Progenitor cell of endocrine pancreas (in vitro differentiated cells): ENCODE measurements at regions not wholly inside any gene's neighbourhood (a gene's known extent, or its start where the extent isn't known, plus 50 kb on each side); places are given as distances from the start of the nearest gene placed in this dataset.

Source experiments
- DNase-seq: peaks from one replicate; pipeline ENCODE4 v3.0.0; 2021; ENCODE audit warnings: low spot score; ENCODE audit not compliant: unreplicated experiment
- H3K27ac Mint-ChIP-seq: 2 replicates; pipeline ENCODE4 v1.8.0; 2021; ENCODE audit warnings: mild to moderate bottlenecking, moderate library complexity, mixed read lengths
- H3K27me3 Mint-ChIP-seq: 2 replicates; pipeline ENCODE4 v1.8.0; 2021; ENCODE audit warnings: mixed read lengths
- H3K36me3 Mint-ChIP-seq: 2 replicates; pipeline ENCODE4 v1.8.0; 2022; ENCODE audit warnings: mixed read lengths; ENCODE audit not compliant: insufficient read depth
- H3K4me1 Mint-ChIP-seq: 2 replicates; pipeline ENCODE4 v1.8.0; 2021; ENCODE audit warnings: low read depth, mixed read lengths
- H3K4me3 Mint-ChIP-seq: 2 replicates; pipeline ENCODE4 v1.8.0; 2021; ENCODE audit warnings: low read depth, mild to moderate bottlenecking, moderate library complexity, mixed read lengths
- H3K9me3 Mint-ChIP-seq: 2 replicates; pipeline ENCODE4 v1.8.0; 2021; ENCODE audit warnings: low read depth, mixed read lengths
- CTCF ChIP-seq: fragments of 200-600 bp; sonication (generic); IDR thresholded peaks from one replicate; pipeline ENCODE4 v1.5.0; 2021; ENCODE audit warnings: antibody characterized with exemption, mild to moderate bottlenecking; ENCODE audit not compliant: unreplicated experiment

- H3K4me1 Mint-ChIP-seq = no peaks in the 10 kb centered on the region
- H3K4me3 Mint-ChIP-seq = no peak overlapping the region
- H3K27ac Mint-ChIP-seq = no peak overlapping the region
- DNase-seq = no peak
- no peaks in the 10 kb centered on the region for H3K36me3 Mint-ChIP-seq
- H3K27me3 Mint-ChIP-seq = no peaks in the 10 kb centered on the region
- TF ChIP-seq CTCF = no peak
- peaks cover 7% of the 10 kb centered on the region for H3K9me3 Mint-ChIP-seq
Measured at GRCh38 chr4:125529071-125529470, 214.3 kb downstream of the FAT4 start.

DNA sequence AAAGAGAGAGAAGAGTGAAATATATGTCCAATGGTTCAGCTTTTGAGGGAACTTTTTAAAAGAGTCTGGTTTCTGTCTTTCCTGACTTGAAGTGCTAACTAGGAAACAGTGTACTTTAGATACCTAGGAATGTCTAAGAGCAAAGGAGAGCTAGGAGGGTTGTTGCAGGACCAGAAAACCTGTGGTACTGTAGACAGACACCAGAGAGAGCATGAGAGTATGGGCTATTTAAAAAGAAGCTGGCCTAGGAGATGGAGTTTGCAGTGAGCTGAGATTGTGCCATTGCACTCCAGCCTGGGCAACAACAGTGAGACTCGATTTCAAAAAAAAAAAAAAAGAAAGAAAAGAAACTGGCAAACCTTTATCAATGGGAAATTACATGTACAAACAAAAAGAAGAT is 223.9 kb downstream of the FAT4 start:
- H3K27me3 Mint-ChIP-seq = no peaks in the 10 kb centered on the region
- H3K4me1 Mint-ChIP-seq = no peaks in the 10 kb centered on the region
- H3K9me3 Mint-ChIP-seq = peaks cover 8% of the 10 kb centered on the region
- DNase-seq = no peak
- H3K4me3 Mint-ChIP-seq = no peak overlapping the region
- H3K27ac Mint-ChIP-seq = no peak overlapping the region
- no peak for TF ChIP-seq CTCF
- no peaks in the 10 kb centered on the region for H3K36me3 Mint-ChIP-seq

- H3K36me3 Mint-ChIP-seq = no peaks in the 10 kb centered on the region
- H3K27ac Mint-ChIP-seq = no peak overlapping the region
- DNase-seq = no peak
- H3K27me3 Mint-ChIP-seq = no peaks in the 10 kb centered on the region
- no peak for TF ChIP-seq CTCF
- no peaks in the 10 kb centered on the region for H3K4me1 Mint-ChIP-seq
- no peak overlapping the region for H3K4me3 Mint-ChIP-seq
- peaks cover 8% of the 10 kb centered on the region for H3K9me3 Mint-ChIP-seq
Measured at GRCh38 chr4:125539691-125540090, 224.9 kb downstream of the FAT4 start.

DNA sequence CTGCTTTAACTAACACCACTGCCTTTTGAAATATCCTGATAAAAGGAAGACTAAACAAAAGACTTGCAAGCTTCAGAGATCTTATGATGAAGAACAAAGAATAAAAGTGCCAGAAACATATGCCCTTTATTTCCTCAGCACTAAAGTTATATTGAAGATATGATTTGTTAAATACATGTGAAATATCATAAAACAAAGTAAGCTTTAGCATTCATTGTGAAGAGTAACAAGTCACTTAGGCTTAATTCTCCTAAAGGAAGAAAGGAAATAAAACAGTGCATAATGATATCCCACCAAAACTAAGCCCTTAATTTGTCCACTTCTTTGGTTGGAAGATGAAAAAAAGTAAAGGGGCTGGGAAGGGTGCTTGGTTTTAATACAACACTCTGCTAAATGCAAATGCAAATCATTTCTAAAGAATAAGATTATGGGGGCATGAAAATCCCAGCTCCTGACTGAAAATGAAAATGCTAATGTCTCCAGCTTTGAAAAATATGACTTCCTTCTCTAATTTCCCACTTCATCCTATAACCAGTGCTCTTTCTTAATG is 227.2 kb downstream of the FAT4 start:
- no peak overlapping the region for H3K27ac Mint-ChIP-seq
- H3K36me3 Mint-ChIP-seq = no peaks in the 10 kb centered on the region
- peaks cover 3% of the 10 kb centered on the region for H3K4me1 Mint-ChIP-seq
- H3K9me3 Mint-ChIP-seq = peaks cover 8% of the 10 kb centered on the region
- H3K27me3 Mint-ChIP-seq = no peaks in the 10 kb centered on the region
- no peak for DNase-seq
- no peak for TF ChIP-seq CTCF
- H3K4me3 Mint-ChIP-seq = no peak overlapping the region

GRCh38 chr4:125546272-125546671 is 231.5 kb downstream of the FAT4 start:
- no peak overlapping the region for H3K27ac Mint-ChIP-seq
- H3K9me3 Mint-ChIP-seq = no peaks in the 10 kb centered on the region
- no peaks in the 10 kb centered on the region for H3K36me3 Mint-ChIP-seq
- DNase-seq = no peak
- no peak for TF ChIP-seq CTCF
- H3K4me3 Mint-ChIP-seq = no peak overlapping the region
- no peaks in the 10 kb centered on the region for H3K27me3 Mint-ChIP-seq
- H3K4me1 Mint-ChIP-seq = peaks cover 3% of the 10 kb centered on the region
